ENCODE measurements at regions not wholly inside any gene's neighbourhood (a gene's known extent, or its start where the extent isn't known, plus 50 kb on each side); places are given as distances from the start of the nearest gene placed in this dataset.

DNA sequence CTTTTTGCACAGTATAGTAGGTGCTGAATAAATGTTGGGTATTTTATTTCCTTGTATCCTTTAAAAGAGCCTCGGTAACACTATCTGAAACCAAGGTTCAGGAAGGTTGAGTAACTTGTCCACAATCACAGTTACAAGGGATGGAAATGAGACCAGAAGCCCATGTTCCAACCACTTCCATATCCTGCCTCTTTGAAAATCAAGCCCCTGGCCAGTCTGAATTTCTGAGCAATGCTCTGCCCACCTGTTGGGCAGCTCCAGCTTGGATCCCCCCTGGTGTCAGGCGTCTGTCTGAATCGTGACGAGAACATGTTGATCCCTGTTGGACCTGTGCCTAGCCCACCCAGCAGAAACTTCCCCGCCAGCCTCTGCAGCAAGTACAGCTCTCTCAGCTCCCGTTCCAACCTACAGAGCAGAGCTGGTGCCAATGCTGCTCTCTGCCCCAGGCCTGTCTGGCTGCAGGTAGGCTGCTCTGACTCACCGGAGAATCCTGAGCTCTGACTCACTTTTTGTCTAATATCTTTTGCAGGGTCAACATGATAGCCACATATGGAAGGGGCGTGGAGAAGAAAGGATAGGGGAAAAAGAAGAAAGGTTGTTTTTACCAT lies 595.5 kb downstream of the INHBA start:
- TF ChIP-seq ESRRG (CRISPR knock-in tag; IDR thresholded peaks at IDR 0.05) (no peak), ZFP3 (CRISPR knock-in tag; IDR thresholded peaks at IDR 0.05) (no peak), OSR1 (CRISPR knock-in tag; IDR thresholded peaks at IDR 0.05) (no peak)
- TF ChIP-seq, protein P1, sequence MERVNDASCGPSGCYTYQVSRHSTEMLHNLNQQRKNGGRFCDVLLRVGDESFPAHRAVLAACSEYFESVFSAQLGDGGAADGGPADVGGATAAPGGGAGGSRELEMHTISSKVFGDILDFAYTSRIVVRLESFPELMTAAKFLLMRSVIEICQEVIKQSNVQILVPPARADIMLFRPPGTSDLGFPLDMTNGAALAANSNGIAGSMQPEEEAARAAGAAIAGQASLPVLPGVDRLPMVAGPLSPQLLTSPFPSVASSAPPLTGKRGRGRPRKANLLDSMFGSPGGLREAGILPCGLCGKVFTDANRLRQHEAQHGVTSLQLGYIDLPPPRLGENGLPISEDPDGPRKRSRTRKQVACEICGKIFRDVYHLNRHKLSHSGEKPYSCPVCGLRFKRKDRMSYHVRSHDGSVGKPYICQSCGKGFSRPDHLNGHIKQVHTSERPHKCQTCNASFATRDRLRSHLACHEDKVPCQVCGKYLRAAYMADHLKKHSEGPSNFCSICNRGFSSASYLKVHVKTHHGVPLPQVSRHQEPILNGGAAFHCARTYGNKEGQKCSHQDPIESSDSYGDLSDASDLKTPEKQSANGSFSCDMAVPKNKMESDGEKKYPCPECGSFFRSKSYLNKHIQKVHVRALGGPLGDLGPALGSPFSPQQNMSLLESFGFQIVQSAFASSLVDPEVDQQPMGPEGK (CRISPR knock-in tag; IDR thresholded peaks at IDR 0.05; ENCODE audit: borderline replicate concordance), result no peak

Data from SK-N-SH treated with all-trans-retinoic acid at 6 μM for 48 hours (cell line).